K562 (cell line): ENCODE measurements at regions not wholly inside any gene's neighbourhood (a gene's known extent, or its start where the extent isn't known, plus 50 kb on each side); places are given as distances from the start of the nearest gene placed in this dataset.

Experiments
- ATAC-seq: fragments of 200-7000 bp; cut with Tn5 transposase; 3 replicates; pipeline ENCODE4 v1.9.1; 2020; ENCODE audit warnings: moderate library complexity
- BruUV-seq: library from RNA; stranded (reverse); fragments of 400-500 nt; replicated peaks from 2 replicates; lab custom pipeline; 2021; lab: Mats Ljungman, UMichigan
- CTCF ChIA-PET: fragments of 300-600 bp; formaldehyde crosslinking; extraction: SDS; loops from one replicate; lab custom pipeline; 2021; ENCODE audit warnings: low intra/inter-chr PET ratio; lab: Yijun Ruan, JAX
- POLR2A ChIA-PET: fragments of 300-600, 350-650 bp; sonication (Branson Sonifier 250); formaldehyde crosslinking; extraction: SDS; loops from one replicate; lab custom pipeline; 2021; ENCODE audit warnings: antibody characterized with exemption, inconsistent platforms; lab: Yijun Ruan, JAX
- DNase-seq, 4 experiments: peaks; one replicate each; pipeline versions ENCODE4 v3.0.0 to v3.0.0-alpha.2; 2011 to 2018; ENCODE audit warnings: low spot score in 3 of 4, mixed read lengths in 3 of 4; ENCODE audit errors: extremely low read depth in 1 of 4
- FAIRE-seq: peaks from 2 replicates; lab custom pipeline; 2011; peaks lifted over from hg19 to GRCh38; lab: Jason Lieb, UNC
- H2AFZ ChIP-seq: 2 replicates; pipeline ENCODE4 v1.6.0; 2011; ENCODE audit warnings: low read depth, low read length, control low read depth, inconsistent platforms
- H3K27ac ChIP-seq: fragments of 200-600 bp; 3 replicates; pipeline ENCODE4 v1.8.0; 2011; ENCODE audit warnings: low read depth, mild to moderate bottlenecking, control low read depth, inconsistent platforms, low read length, moderate library complexity, mixed read lengths; ENCODE audit errors: extremely low read depth
- H3K27me3 ChIP-seq, 2 experiments: fragments of 300-600 bp in 1 of 2; 2 replicates in 1 of 2; 3 replicates in 1 of 2; pipeline versions ENCODE4 v1.6.0 to v1.8.0; 2011; ENCODE audit warnings: inconsistent platforms in 2 of 2, low read length in 2 of 2, mild to moderate bottlenecking in 1 of 2, mixed read lengths in 1 of 2, moderate library complexity in 1 of 2; ENCODE audit not compliant: control insufficient read depth in 2 of 2, insufficient read depth in 2 of 2
- H3K36me3 ChIP-seq: fragments of 300-600 bp; 3 replicates; pipeline ENCODE4 v1.8.0; 2011; ENCODE audit warnings: mild to moderate bottlenecking, low read length, inconsistent platforms; ENCODE audit not compliant: control insufficient read depth, insufficient read depth
- H3K4me1 ChIP-seq, 2 experiments: fragments of 200-600 bp in 1 of 2; replicated peaks in 1 of 2; 2 replicates in 1 of 2; 3 replicates in 1 of 2; pipeline versions ENCODE4 v1.5.1 to v1.8.0; 2011; ENCODE audit warnings: inconsistent platforms in 2 of 2, low read length in 2 of 2, mild to moderate bottlenecking in 1 of 2, mixed read lengths in 1 of 2, moderate library complexity in 1 of 2; ENCODE audit not compliant: control insufficient read depth in 2 of 2, insufficient read depth in 2 of 2
- H3K4me2 ChIP-seq: 2 replicates; pipeline ENCODE4 v1.6.1; 2011; ENCODE audit warnings: low read length, control low read depth, inconsistent platforms, mixed read lengths; ENCODE audit not compliant: insufficient read depth
- H3K4me3 ChIP-seq: fragments of 200-600 bp; sonication (generic), shearing (Covaris generic); 2 replicates; pipeline ENCODE4 v1.5.1; 2016; ENCODE audit warnings: control low read depth, inconsistent platforms
- H3K79me2 ChIP-seq: fragments of 200-600 bp; 3 replicates; pipeline ENCODE4 v1.8.0; 2011; ENCODE audit warnings: low read length, inconsistent platforms; ENCODE audit not compliant: control insufficient read depth, insufficient read depth
- H3K9ac ChIP-seq, 2 experiments: 2 replicates each; pipeline versions ENCODE4 v1.6.0 to v1.6.1; 2011; ENCODE audit warnings: low read depth in 2 of 2, low read length in 2 of 2, control low read depth in 1 of 2, inconsistent platforms in 1 of 2, mild to moderate bottlenecking in 1 of 2, mixed read lengths in 1 of 2; ENCODE audit not compliant: insufficient read depth in 1 of 2
- H3K9me1 ChIP-seq: one replicate; pipeline ENCODE4 v1.6.0; 2011; ENCODE audit warnings: inconsistent platforms, mild to moderate bottlenecking, low read length, moderate library complexity; ENCODE audit not compliant: control insufficient read depth, insufficient read depth
- H3K9me3 ChIP-seq: replicated peaks from 2 replicates; pipeline ENCODE4 v1.5.1; 2011; ENCODE audit warnings: low read depth, low read length, inconsistent platforms; ENCODE audit not compliant: control insufficient read depth, insufficient read depth
- H4K20me1 ChIP-seq: replicated peaks from 2 replicates; pipeline ENCODE4 v1.6.1; 2011; ENCODE audit warnings: low read length, inconsistent platforms, mixed read lengths; ENCODE audit not compliant: control insufficient read depth, insufficient read depth
- MXI1 ChIP-seq: IDR thresholded peaks from 2 replicates; pipeline ENCODE4 v1.6.1; 2011; ENCODE audit warnings: low read depth, mild to moderate bottlenecking, improper control_type of control experiment, low read length
- NCOA6 ChIP-seq: fragments of 450-650 bp; IDR thresholded peaks from 2 replicates; pipeline ENCODE4 v1.6.1; 2017; ENCODE audit warnings: mild to moderate bottlenecking
- POLR2H ChIP-seq: IDR thresholded peaks from 2 replicates; pipeline ENCODE4 v1.6.1; 2016; ENCODE audit warnings: missing genetic modification characterization, low read depth, mild to moderate bottlenecking, control low read depth, missing compliant biosample characterization, moderate library complexity
- SMARCA4 ChIP-seq: fragments of 450-650 bp; IDR thresholded peaks from 2 replicates; pipeline ENCODE4 v1.6.1; 2016
- SMARCC2 ChIP-seq: fragments of 450-650 bp; IDR thresholded peaks from 2 replicates; pipeline ENCODE4 v1.6.1; 2017; ENCODE audit warnings: antibody characterized with exemption, moderate library complexity, mild to moderate bottlenecking, low read depth
- SMARCE1 ChIP-seq: fragments of 450-650 bp; IDR thresholded peaks from 2 replicates; pipeline ENCODE4 v1.7.1; 2016; ENCODE audit warnings: mild to moderate bottlenecking
- TOE1 ChIP-seq, 2 experiments: fragments of 450-650 bp in 1 of 2; sonication (generic) in 1 of 2; formaldehyde crosslinking in 1 of 2; IDR thresholded peaks; 2 replicates each; pipeline versions ENCODE4 v1.7.1 to v1.8.0; 2016 to 2022; ENCODE audit warnings: borderline replicate concordance in 2 of 2, mild to moderate bottlenecking in 2 of 2, antibody characterized with exemption in 1 of 2, inconsistent platforms in 1 of 2, low read depth in 1 of 2, missing genetic modification reagents in 1 of 2, moderate library complexity in 1 of 2
- TSC22D4 ChIP-seq: fragments of 450-650 bp; IDR thresholded peaks from 2 replicates; pipeline ENCODE4 v1.6.1; 2016; ENCODE audit warnings: missing genetic modification characterization, missing biosample characterization, control low read depth
- U2AF2 ChIP-seq: fragments of 200-400 bp; formaldehyde crosslinking; optimal IDR thresholded peaks from 2 replicates; pipeline ENCODE3; 2017; ENCODE audit warnings: low read depth, mild to moderate bottlenecking, low read length
- XRCC5 ChIP-seq: fragments of 200-400 bp; formaldehyde crosslinking; IDR thresholded peaks from 2 replicates; pipeline ENCODE4 v1.6.1; 2017; ENCODE audit warnings: low read depth, mild to moderate bottlenecking, low read length
- ZBTB49 ChIP-seq: sonication (generic); formaldehyde crosslinking; IDR thresholded peaks from 2 replicates; pipeline ENCODE4 v1.8.0; 2022; ENCODE audit warnings: missing genetic modification reagents, mild to moderate bottlenecking, borderline replicate concordance
- ZBTB9 ChIP-seq: fragments of 450-650 bp; formaldehyde crosslinking; IDR thresholded peaks from 2 replicates; pipeline ENCODE4 v1.4.0; 2020; ENCODE audit warnings: mild to moderate bottlenecking, moderate library complexity
- ZC3H8 ChIP-seq: fragments of 450-650 bp; IDR thresholded peaks from 2 replicates; pipeline ENCODE4 v1.6.1; 2017
- ZNF408 ChIP-seq: fragments of 250-450 bp; sonication (Bioruptor Pico); IDR thresholded peaks from 2 replicates; pipeline ENCODE4 v1.4.0; 2020; ENCODE audit warnings: low read depth, mild to moderate bottlenecking, moderate library complexity
- ZNF717 ChIP-seq: fragments of 250-450 bp; sonication (Bioruptor Pico); IDR thresholded peaks from 2 replicates; pipeline ENCODE4 v1.5.0; 2021
- WGBS: fragments of 100-300 bp; shearing (Covaris generic); methylation state at CpG from one replicate; pipeline ENCODE4 v1.1.6; 2016; ENCODE audit warnings: low coverage, mixed read lengths; ENCODE audit not compliant: insufficient coverage; ENCODE audit errors: missing lambda C conversion rate; 5-methylcytosine and 5-hydroxymethylcytosine counted together
- in situ Hi-C: fragments of 300-500 bp; cut with MboI; formaldehyde crosslinking; loops from 4 replicates; pipeline ENCODE4 v1.15.0; 2018; ENCODE audit warnings: inconsistent platforms, mixed read lengths
- intact Hi-C: fragments of 100-400 bp; cut with micrococcal nuclease; formaldehyde crosslinking; loops from 2 replicates; pipeline ENCODE4 v1.14.2; 2022

- intact Hi-C loops (no loop called here), in situ Hi-C loops (no loop called here)
- BruUV-seq = no TSS peak
- Histone ChIP-seq H3K36me3 (no peaks in the 10 kb centered on the region), H2AFZ (no peak overlapping the region), H4K20me1 (no peaks in the 10 kb centered on the region), H3K27me3 (no peaks in the 10 kb centered on the region), H3K4me3 (no peak overlapping the region), H3K9ac (no peak overlapping the region)
- ChIA-PET CTCF (no interaction called here), POLR2A (no interaction called here)
- ATAC-seq = no peak
- no peak for DNase-seq
- TF ChIP-seq POLR2H (tag) (no peak), ZBTB49 (no peak), ZC3H8 (no peak), MXI1 (no peak), SMARCE1 (no peak), NCOA6 (no peak), SMARCA4 (no peak), U2AF2 (no peak), ZBTB9 (CRISPR knock-in tag) (no peak), ZNF717 (CRISPR knock-in tag) (no peak), TSC22D4 (tag) (no peak), TOE1 (IDR thresholded peaks at IDR 0.05; ENCODE audit: borderline replicate concordance) (no peak), TOE1 (CRISPR knock-in tag; IDR thresholded peaks at IDR 0.05; ENCODE audit: borderline replicate concordance, low read depth) (no peak), ZNF408 (CRISPR knock-in tag) (no peak), SMARCC2 (no peak), XRCC5 (no peak)
- TF ChIP-seq, all 486 proteins: peak for 0
- WGBS = 0% methylated on average over 2 of the region's 2 CpGs
- H3K4me2 ChIP-seq = no peak overlapping the region
- H3K27ac ChIP-seq = no peak overlapping the region
- H3K9me1 ChIP-seq = no peaks in the 10 kb centered on the region
- no peak for FAIRE-seq
- H3K9me3 ChIP-seq = no peaks in the 10 kb centered on the region
- H3K4me1 ChIP-seq = no peaks in the 10 kb centered on the region
- no peaks in the 10 kb centered on the region for H3K79me2 ChIP-seq
These were observed 78.6 kb downstream of the ANXA1 start for GRCh38 chr9:73230251-73230650.
